WTC11 (cell line): ENCODE measurements at regions not wholly inside any gene's neighbourhood (a gene's known extent, or its start where the extent isn't known, plus 50 kb on each side); places are given as distances from the start of the nearest gene placed in this dataset.
A peak's percentile ranks its signal among the peaks of the same experiment; 100 is the strongest.

ENCODE experiments used
- ATAC-seq: fragments of 200-7000 bp; cut with Tn5 transposase; 2 replicates; pipeline ENCODE4 v1.10.0; 2021; ENCODE audit warnings: mild to moderate bottlenecking, moderate library complexity
- CTCF ChIA-PET: fragments of 300-600 bp; sonication (Branson Sonifier 250); formaldehyde crosslinking; loops from one replicate; lab custom pipeline; 2021; ENCODE audit warnings: antibody characterized with exemption; lab: Charles Lee
- POLR2A ChIA-PET: fragments of 350-600 bp; sonication (Branson Sonifier 250); formaldehyde crosslinking; loops from one replicate; lab custom pipeline; 2021; ENCODE audit warnings: antibody characterized with exemption; lab: Charles Lee
- DNase-seq: peaks from one replicate; pipeline ENCODE4 v3.0.0; 2021; ENCODE audit warnings: low spot score
- H3K27ac Mint-ChIP-seq: 2 replicates; pipeline ENCODE4 v1.8.0; 2021; ENCODE audit warnings: mixed read lengths
- H3K27me3 Mint-ChIP-seq: 2 replicates; pipeline ENCODE4 v1.8.0; 2021; ENCODE audit warnings: low read depth, mild to moderate bottlenecking, moderate library complexity, mixed read lengths
- H3K36me3 Mint-ChIP-seq: 2 replicates; pipeline ENCODE4 v1.8.0; 2021; ENCODE audit warnings: mixed read lengths
- H3K4me1 Mint-ChIP-seq: 2 replicates; pipeline ENCODE4 v1.8.0; 2022; ENCODE audit warnings: mixed read lengths
- H3K4me3 Mint-ChIP-seq: 2 replicates; pipeline ENCODE4 v1.8.0; 2021; ENCODE audit warnings: mild to moderate bottlenecking, moderate library complexity, mixed read lengths
- H3K9me3 Mint-ChIP-seq: 2 replicates; pipeline ENCODE4 v1.8.0; 2021; ENCODE audit warnings: mixed read lengths
- ARID4B ChIP-seq: sonication (generic); formaldehyde crosslinking; IDR thresholded peaks from 2 replicates; pipeline ENCODE4 v1.8.0; 2023; ENCODE audit warnings: missing genetic modification reagents, mild to moderate bottlenecking, borderline replicate concordance
- ATF1 ChIP-seq: sonication (generic); formaldehyde crosslinking; IDR thresholded peaks from 2 replicates; pipeline ENCODE4 v1.8.1; 2023; ENCODE audit warnings: mild to moderate bottlenecking, moderate library complexity, missing genetic modification reagents
- CDX4 ChIP-seq: fragments of 250-450 bp; sonication (Bioruptor Pico); IDR thresholded peaks from 2 replicates; pipeline ENCODE4 v1.9.0; 2021; ENCODE audit warnings: moderate library complexity, mild to moderate bottlenecking, inconsistent platforms, borderline replicate concordance
- EMX1 ChIP-seq: fragments of 250-450 bp; sonication (Bioruptor Pico); IDR thresholded peaks from 2 replicates; pipeline ENCODE4 v1.8.0; 2021; ENCODE audit warnings: mild to moderate bottlenecking
- FOXP1 ChIP-seq: sonication (generic); formaldehyde crosslinking; IDR thresholded peaks from 2 replicates; pipeline ENCODE4 v1.8.0; 2022; ENCODE audit warnings: missing genetic modification reagents, mild to moderate bottlenecking, moderate library complexity, borderline replicate concordance
- GRHL2 ChIP-seq: fragments of 250-450 bp; sonication (Bioruptor Pico); IDR thresholded peaks from 2 replicates; pipeline ENCODE4 v1.8.0; 2022; ENCODE audit warnings: mild to moderate bottlenecking, moderate library complexity; ENCODE audit not compliant: insufficient replicate concordance, severe bottlenecking
- HMGXB4 ChIP-seq: sonication (generic); formaldehyde crosslinking; IDR thresholded peaks from 2 replicates; pipeline ENCODE4 v1.8.1; 2023; ENCODE audit warnings: mild to moderate bottlenecking, moderate library complexity, missing genetic modification reagents
- NR2C2 ChIP-seq: sonication (generic); formaldehyde crosslinking; IDR thresholded peaks from 2 replicates; pipeline ENCODE4 v1.8.0; 2022; ENCODE audit warnings: mild to moderate bottlenecking, missing genetic modification reagents
- PRRX2 ChIP-seq: fragments of 250-450 bp; sonication (Bioruptor Pico); IDR thresholded peaks from 2 replicates; pipeline ENCODE4 v1.8.0; 2021; ENCODE audit warnings: mild to moderate bottlenecking
- SMAD3 ChIP-seq: sonication (generic); formaldehyde crosslinking; IDR thresholded peaks from 2 replicates; pipeline ENCODE4 v1.8.0; 2022; ENCODE audit warnings: missing genetic modification reagents, mild to moderate bottlenecking, borderline replicate concordance
- TCF7 ChIP-seq: sonication (generic); formaldehyde crosslinking; IDR thresholded peaks from 2 replicates; pipeline ENCODE4 v1.8.0; 2022; ENCODE audit warnings: mild to moderate bottlenecking, low read depth, missing genetic modification reagents, moderate library complexity
- TEAD1 ChIP-seq: sonication (generic); formaldehyde crosslinking; IDR thresholded peaks from 2 replicates; pipeline ENCODE4 v1.8.0; 2022; ENCODE audit warnings: mild to moderate bottlenecking, missing genetic modification reagents
- ZNF219 ChIP-seq: sonication (generic); formaldehyde crosslinking; IDR thresholded peaks from 2 replicates; pipeline ENCODE4 v1.8.0; 2023; ENCODE audit warnings: missing genetic modification reagents, mild to moderate bottlenecking, borderline replicate concordance
- ZNF317 ChIP-seq: sonication (generic); formaldehyde crosslinking; IDR thresholded peaks from 2 replicates; pipeline ENCODE4 v1.8.1; 2023; ENCODE audit warnings: low read depth, mild to moderate bottlenecking, moderate library complexity, missing genetic modification reagents, borderline replicate concordance
- TF ChIP-seq, protein P1 (sequence below): sonication (generic); formaldehyde crosslinking; IDR thresholded peaks from 2 replicates; pipeline ENCODE4 v1.8.1; 2023; ENCODE audit warnings: mild to moderate bottlenecking, missing genetic modification reagents, borderline replicate concordance
- TF ChIP-seq, protein P2 (sequence below): fragments of 250-450 bp; sonication (Bioruptor Pico); IDR thresholded peaks from 2 replicates; pipeline ENCODE4 v1.9.0; 2021; ENCODE audit warnings: mild to moderate bottlenecking
- TF ChIP-seq, protein P3 (sequence below): fragments of 250-450 bp; sonication (Bioruptor Pico); IDR thresholded peaks from 2 replicates; pipeline ENCODE4 v1.9.0; 2021; ENCODE audit warnings: mild to moderate bottlenecking, borderline replicate concordance

- Mint-ChIP-seq H3K27ac (no peak overlapping the region), H3K27me3 (no peaks in the 10 kb centered on the region), H3K36me3 (no peaks in the 10 kb centered on the region), H3K4me1 (peaks cover 14% of the 10 kb centered on the region), H3K9me3 (peaks cover 26% of the 10 kb centered on the region)
- ChIA-PET CTCF (no interaction called here), POLR2A (no interaction called here)
- DNase-seq (no peak), ATAC-seq (no peak)
- no peak for TF ChIP-seq SMAD3 (CRISPR knock-in tag)
- TF ChIP-seq HMGXB4 (CRISPR knock-in tag): no peak
- no peak for TF ChIP-seq GRHL2 (CRISPR knock-in tag)
- no peak for TF ChIP-seq NR2C2 (CRISPR knock-in tag)
- TF ChIP-seq, protein P1, sequence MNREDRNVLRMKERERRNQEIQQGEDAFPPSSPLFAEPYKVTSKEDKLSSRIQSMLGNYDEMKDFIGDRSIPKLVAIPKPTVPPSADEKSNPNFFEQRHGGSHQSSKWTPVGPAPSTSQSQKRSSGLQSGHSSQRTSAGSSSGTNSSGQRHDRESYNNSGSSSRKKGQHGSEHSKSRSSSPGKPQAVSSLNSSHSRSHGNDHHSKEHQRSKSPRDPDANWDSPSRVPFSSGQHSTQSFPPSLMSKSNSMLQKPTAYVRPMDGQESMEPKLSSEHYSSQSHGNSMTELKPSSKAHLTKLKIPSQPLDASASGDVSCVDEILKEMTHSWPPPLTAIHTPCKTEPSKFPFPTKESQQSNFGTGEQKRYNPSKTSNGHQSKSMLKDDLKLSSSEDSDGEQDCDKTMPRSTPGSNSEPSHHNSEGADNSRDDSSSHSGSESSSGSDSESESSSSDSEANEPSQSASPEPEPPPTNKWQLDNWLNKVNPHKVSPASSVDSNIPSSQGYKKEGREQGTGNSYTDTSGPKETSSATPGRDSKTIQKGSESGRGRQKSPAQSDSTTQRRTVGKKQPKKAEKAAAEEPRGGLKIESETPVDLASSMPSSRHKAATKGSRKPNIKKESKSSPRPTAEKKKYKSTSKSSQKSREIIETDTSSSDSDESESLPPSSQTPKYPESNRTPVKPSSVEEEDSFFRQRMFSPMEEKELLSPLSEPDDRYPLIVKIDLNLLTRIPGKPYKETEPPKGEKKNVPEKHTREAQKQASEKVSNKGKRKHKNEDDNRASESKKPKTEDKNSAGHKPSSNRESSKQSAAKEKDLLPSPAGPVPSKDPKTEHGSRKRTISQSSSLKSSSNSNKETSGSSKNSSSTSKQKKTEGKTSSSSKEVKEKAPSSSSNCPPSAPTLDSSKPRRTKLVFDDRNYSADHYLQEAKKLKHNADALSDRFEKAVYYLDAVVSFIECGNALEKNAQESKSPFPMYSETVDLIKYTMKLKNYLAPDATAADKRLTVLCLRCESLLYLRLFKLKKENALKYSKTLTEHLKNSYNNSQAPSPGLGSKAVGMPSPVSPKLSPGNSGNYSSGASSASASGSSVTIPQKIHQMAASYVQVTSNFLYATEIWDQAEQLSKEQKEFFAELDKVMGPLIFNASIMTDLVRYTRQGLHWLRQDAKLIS: no peak
- TF ChIP-seq, protein P2, sequence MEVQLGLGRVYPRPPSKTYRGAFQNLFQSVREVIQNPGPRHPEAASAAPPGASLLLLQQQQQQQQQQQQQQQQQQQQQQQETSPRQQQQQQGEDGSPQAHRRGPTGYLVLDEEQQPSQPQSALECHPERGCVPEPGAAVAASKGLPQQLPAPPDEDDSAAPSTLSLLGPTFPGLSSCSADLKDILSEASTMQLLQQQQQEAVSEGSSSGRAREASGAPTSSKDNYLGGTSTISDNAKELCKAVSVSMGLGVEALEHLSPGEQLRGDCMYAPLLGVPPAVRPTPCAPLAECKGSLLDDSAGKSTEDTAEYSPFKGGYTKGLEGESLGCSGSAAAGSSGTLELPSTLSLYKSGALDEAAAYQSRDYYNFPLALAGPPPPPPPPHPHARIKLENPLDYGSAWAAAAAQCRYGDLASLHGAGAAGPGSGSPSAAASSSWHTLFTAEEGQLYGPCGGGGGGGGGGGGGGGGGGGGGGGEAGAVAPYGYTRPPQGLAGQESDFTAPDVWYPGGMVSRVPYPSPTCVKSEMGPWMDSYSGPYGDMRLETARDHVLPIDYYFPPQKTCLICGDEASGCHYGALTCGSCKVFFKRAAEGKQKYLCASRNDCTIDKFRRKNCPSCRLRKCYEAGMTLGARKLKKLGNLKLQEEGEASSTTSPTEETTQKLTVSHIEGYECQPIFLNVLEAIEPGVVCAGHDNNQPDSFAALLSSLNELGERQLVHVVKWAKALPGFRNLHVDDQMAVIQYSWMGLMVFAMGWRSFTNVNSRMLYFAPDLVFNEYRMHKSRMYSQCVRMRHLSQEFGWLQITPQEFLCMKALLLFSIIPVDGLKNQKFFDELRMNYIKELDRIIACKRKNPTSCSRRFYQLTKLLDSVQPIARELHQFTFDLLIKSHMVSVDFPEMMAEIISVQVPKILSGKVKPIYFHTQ (CRISPR knock-in tag): no peak
- no peak for TF ChIP-seq ZNF317 (CRISPR knock-in tag)
- no peak for TF ChIP-seq EMX1 (CRISPR knock-in tag)
- no peak for TF ChIP-seq CDX4 (CRISPR knock-in tag)
- TF ChIP-seq, all 79 proteins: peak for 0
- H3K4me3 Mint-ChIP-seq: no peak overlapping the region
Observed at GRCh38 chr6:155587817-155588216, 132.2 kb upstream of the NOX3 start.

DNA sequence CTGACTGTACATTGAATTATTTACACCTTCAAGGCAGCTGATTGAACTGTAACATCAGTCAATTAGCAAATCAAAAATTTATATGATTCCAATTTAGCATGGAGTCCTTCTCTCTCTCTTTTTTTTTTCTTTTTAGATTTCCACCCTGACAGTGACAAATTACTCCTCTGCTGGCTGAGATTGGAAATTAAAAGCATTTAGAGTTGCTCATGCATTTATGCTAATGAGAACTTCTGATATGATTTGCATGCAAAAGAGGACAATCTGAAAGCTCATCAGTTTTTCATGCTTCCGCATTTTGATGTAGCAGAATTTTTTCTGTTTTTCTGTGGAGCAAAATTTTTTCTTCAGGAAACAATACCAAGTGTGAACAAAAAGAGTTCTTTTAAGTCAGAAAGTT, 130.5 kb upstream of the NOX3 start:
- Mint-ChIP-seq H3K4me1 (peaks cover 14% of the 10 kb centered on the region), H3K4me3 (no peak overlapping the region), H3K9me3 (peaks cover 33% of the 10 kb centered on the region), H3K36me3 (no peaks in the 10 kb centered on the region), H3K27ac (peak overlapping the region; percentile 51; the same call in 1 of the 2 replicates), H3K27me3 (no peaks in the 10 kb centered on the region)
- ChIA-PET CTCF (no interaction called here), POLR2A (no interaction called here)
- ATAC-seq: no peak
- no peak for DNase-seq
- no peak for TF ChIP-seq TEAD1
- no peak for TF ChIP-seq ZNF219 (CRISPR knock-in tag)
- no peak for TF ChIP-seq TCF7 (CRISPR knock-in tag)
- no peak for TF ChIP-seq FOXP1 (CRISPR knock-in tag)
- no peak for TF ChIP-seq ATF1 (CRISPR knock-in tag)
- no peak for TF ChIP-seq ARID4B (CRISPR knock-in tag)
- TF ChIP-seq, protein P3, sequence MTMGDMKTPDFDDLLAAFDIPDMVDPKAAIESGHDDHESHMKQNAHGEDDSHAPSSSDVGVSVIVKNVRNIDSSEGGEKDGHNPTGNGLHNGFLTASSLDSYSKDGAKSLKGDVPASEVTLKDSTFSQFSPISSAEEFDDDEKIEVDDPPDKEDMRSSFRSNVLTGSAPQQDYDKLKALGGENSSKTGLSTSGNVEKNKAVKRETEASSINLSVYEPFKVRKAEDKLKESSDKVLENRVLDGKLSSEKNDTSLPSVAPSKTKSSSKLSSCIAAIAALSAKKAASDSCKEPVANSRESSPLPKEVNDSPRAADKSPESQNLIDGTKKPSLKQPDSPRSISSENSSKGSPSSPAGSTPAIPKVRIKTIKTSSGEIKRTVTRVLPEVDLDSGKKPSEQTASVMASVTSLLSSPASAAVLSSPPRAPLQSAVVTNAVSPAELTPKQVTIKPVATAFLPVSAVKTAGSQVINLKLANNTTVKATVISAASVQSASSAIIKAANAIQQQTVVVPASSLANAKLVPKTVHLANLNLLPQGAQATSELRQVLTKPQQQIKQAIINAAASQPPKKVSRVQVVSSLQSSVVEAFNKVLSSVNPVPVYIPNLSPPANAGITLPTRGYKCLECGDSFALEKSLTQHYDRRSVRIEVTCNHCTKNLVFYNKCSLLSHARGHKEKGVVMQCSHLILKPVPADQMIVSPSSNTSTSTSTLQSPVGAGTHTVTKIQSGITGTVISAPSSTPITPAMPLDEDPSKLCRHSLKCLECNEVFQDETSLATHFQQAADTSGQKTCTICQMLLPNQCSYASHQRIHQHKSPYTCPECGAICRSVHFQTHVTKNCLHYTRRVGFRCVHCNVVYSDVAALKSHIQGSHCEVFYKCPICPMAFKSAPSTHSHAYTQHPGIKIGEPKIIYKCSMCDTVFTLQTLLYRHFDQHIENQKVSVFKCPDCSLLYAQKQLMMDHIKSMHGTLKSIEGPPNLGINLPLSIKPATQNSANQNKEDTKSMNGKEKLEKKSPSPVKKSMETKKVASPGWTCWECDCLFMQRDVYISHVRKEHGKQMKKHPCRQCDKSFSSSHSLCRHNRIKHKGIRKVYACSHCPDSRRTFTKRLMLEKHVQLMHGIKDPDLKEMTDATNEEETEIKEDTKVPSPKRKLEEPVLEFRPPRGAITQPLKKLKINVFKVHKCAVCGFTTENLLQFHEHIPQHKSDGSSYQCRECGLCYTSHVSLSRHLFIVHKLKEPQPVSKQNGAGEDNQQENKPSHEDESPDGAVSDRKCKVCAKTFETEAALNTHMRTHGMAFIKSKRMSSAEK (CRISPR knock-in tag): no peak
- no peak for TF ChIP-seq PRRX2 (CRISPR knock-in tag)
- TF ChIP-seq EMX1 (CRISPR knock-in tag): no peak
